K562 (cell line): ENCODE measurements at regions not wholly inside any gene's neighbourhood (a gene's known extent, or its start where the extent isn't known, plus 50 kb on each side); places are given as distances from the start of the nearest gene placed in this dataset.
A peak's percentile ranks its signal among the peaks of the same experiment; 100 is the strongest.

Experiments used
- C11orf30 ChIP-seq: fragments of 450-650 bp; IDR thresholded peaks from 2 replicates; pipeline ENCODE4 v1.6.1; 2016; ENCODE audit warnings: low read depth, mild to moderate bottlenecking
- CTBP1 ChIP-seq: fragments of 450-650 bp; IDR thresholded peaks from 2 replicates; pipeline ENCODE4 v1.6.1; 2016; ENCODE audit warnings: borderline replicate concordance
- E2F8 ChIP-seq: fragments of 450-650 bp; IDR thresholded peaks from 2 replicates; pipeline ENCODE4 v1.7.1; 2018; ENCODE audit warnings: mild to moderate bottlenecking, low read depth; ENCODE audit not compliant: partially characterized antibody
- MGA ChIP-seq: fragments of 450-650 bp; IDR thresholded peaks from 2 replicates; pipeline ENCODE4 v1.6.1; 2016; ENCODE audit warnings: mild to moderate bottlenecking, moderate library complexity
- PTRF ChIP-seq: fragments of 450-650 bp; IDR thresholded peaks from 2 replicates; pipeline ENCODE4 v1.6.1; 2016; ENCODE audit warnings: mild to moderate bottlenecking, missing genetic modification characterization, missing compliant biosample characterization
- PURB ChIP-seq: sonication (generic); formaldehyde crosslinking; IDR thresholded peaks from 2 replicates; pipeline ENCODE4 v1.9.0; 2021; ENCODE audit warnings: low read depth, mild to moderate bottlenecking, missing genetic modification reagents
- RFX1 ChIP-seq: fragments of 450-650 bp; IDR thresholded peaks from 2 replicates; pipeline ENCODE4 v1.6.1; 2016; ENCODE audit warnings: mild to moderate bottlenecking, moderate library complexity
- TAF15 ChIP-seq: fragments of 200-400 bp; formaldehyde crosslinking; IDR thresholded peaks from 2 replicates; pipeline ENCODE4 v1.6.1; 2017; ENCODE audit warnings: mild to moderate bottlenecking, low read depth, low read length, moderate library complexity
- YBX1 ChIP-seq: fragments of 450-650 bp; IDR thresholded peaks from 2 replicates; pipeline ENCODE4 v1.7.1; 2016; ENCODE audit warnings: mild to moderate bottlenecking
- ZNF217 ChIP-seq: sonication (generic); formaldehyde crosslinking; IDR thresholded peaks from 2 replicates; pipeline ENCODE4 v1.8.0; 2022; ENCODE audit warnings: mild to moderate bottlenecking, missing genetic modification reagents
- TF ChIP-seq, protein P1 (sequence below): fragments of 250-450 bp; sonication (Bioruptor Pico); IDR thresholded peaks from 2 replicates; pipeline ENCODE4 v1.6.1; 2021; ENCODE audit warnings: mild to moderate bottlenecking

GRCh38 chr12:58172433-58173073 lies 231.2 kb downstream of the ATP23 start (continued):
- TF ChIP-seq E2F8 (no peak), MGA (peak; percentile 77), RFX1 (peak; percentile 28; the same call in 1 of the 2 replicates), TAF15 (no peak), PTRF (tag) (no peak), PURB (no peak), CTBP1 (no peak), C11orf30 (no peak), YBX1 (no peak), ZNF217 (CRISPR knock-in tag) (no peak)
- TF ChIP-seq, protein P1, sequence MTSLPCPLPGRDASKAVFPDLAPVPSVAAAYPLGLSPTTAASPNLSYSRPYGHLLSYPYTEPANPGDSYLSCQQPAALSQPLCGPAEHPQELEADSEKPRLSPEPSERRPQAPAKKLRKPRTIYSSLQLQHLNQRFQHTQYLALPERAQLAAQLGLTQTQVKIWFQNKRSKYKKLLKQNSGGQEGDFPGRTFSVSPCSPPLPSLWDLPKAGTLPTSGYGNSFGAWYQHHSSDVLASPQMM (CRISPR knock-in tag): no peak
